ENCODE measurements at regions not wholly inside any gene's neighbourhood (a gene's known extent, or its start where the extent isn't known, plus 50 kb on each side); places are given as distances from the start of the nearest gene placed in this dataset.
"Not testable (repeated sequence)": the region's sequence is repeated elsewhere in the genome, so short reads cannot be mapped to it uniquely, and the experiment has no call there.

GRCh38 chr9:85142968-85143367 is 473.4 kb downstream of the NTRK2 start:
- no peak for DNase-seq

DNA sequence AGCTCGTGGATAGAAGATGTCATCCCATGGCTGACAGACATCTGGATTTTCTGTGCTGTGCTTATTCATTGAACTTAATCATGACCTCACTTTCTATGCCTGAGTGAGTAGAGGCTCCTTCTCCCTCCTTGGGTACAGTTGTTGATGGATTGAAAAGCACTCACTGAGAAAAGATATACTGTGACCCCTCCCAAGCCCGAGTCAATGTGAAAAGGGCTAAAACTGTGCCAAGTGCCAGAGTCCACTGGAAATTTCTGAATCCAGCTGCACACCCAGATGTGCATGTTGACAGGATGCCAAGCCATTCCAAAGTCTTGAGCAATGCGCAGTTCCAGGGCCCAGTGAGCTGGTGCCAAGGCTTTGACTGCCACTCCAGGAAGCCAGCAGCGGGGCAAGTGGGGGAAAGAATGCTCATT is 473.0 kb downstream of the NTRK2 start:
- no peak for DNase-seq

- no peak for DNase-seq
These were observed 468.2 kb downstream of the NTRK2 start for GRCh38 chr9:85137696-85138095.

DNA sequence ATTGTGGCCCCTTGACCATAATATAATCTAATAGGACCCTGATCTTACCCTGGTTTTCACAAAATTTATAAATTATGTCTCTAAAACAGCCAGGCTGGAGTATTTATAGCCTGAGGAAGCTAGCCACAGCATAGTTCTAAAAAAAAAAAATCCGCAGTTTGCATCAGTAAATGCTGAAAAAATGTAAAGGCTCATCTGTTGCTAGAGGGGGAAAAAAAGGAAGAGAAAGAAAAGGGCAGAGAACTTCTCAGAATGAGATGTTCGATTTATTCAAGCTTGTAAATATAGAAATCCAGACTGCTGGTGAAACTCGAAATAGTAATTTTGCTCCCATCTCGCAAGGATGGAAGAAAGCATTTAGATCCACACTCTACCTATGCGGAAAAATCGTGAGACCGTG is 467.5 kb downstream of the NTRK2 start:
- DNase-seq, result no peak

- no peak for DNase-seq
These were observed 467.0 kb downstream of the NTRK2 start for GRCh38 chr9:85136507-85136906.

DNA sequence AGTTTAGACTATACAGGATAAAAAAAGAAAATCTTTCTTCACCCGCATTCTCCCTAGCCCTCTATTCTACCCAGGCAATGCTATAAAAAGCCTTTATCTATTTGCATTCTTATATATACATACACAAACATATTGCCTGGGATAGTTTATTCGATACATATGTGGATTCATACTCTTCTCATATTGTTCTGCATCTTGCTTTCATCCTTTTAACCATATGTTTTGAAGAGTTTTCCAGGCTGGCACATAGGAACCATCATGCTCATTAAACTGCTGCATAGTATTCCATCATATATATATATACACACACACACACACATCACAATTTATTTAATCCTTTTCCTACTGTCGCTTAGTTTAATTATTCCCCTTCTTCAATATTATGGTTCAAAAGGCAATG is 461.2 kb downstream of the NTRK2 start:
- DNase-seq, result no peak

- no peak for DNase-seq
These were observed 460.7 kb downstream of the NTRK2 start for GRCh38 chr9:85130260-85130659.

GRCh38 chr9:85129514-85129913 is 460.0 kb downstream of the NTRK2 start:
- DNase-seq, result no peak

DNA sequence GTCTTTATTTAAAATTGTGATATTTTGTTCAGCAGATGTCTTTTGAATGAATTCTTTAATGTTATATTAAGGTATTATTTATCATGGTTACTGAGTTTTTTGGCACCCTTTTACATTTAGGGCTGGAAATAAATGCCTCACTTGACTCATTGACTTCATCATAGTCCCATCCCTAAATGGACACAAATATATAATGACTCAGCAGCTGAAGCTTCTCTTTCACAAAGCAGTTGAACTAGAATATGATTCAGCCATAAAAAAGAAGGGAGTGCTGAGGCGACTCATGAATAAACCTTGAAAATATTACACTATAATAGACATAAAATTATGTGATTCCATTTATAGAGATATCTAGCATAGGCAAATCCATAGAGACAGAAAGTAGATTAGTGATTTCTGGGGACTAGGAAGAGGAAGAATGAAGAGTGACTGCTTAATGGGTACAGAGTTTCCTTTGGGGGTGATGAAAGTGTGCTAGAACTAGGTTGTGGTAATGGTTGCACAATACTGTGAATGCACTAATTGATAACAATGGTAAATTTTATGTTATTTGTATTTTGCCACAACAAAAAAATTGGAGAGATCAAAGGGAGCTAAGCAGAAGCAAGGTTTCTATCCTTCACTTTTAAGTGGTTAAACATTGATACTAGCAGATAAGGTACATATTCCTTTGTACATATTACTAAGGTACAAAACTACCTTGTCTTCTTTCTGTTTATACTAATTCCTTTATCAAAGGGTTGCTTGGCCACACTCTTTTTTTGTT is 449.6 kb downstream of the NTRK2 start:
- DNase-seq, result no peak

DNA sequence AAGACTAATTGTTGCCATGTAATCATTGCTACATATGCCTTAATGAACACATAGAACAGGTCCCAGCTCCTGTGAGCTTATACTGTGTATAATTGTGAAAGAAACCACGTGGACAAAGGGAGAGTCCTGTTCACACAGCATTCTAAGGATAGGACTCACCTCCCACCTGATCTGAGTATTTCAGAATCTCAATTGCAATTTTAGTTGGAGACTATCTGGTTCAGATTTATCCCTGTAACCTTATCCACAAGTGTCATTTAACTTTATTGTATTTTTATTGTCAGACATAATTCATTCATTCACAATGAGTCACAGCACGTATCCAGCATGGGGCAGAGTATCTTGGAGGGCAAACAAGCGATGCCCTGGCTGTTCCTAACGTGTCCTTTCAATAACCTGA is 448.3 kb downstream of the NTRK2 start:
- DNase-seq, result no peak

DNA sequence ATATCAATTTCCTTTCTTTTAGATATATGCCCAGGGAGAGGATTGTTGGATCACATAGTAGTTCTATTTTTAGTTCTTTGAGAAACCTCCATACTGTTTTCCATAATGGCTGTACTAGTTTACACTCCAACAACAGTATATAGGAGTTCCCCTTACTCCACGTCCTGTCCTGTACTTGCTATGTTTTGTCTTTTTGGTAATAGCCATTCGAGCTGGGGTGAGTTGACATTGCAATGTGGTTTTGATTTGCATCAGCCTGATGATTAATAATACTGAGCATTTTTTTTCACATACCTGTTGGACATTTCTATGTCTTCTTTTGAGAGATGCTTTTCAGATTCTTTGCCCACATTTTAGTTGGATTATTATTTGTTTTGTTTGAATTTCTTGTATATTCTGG is 445.9 kb downstream of the NTRK2 start:
- DNase-seq, result no peak

GRCh38 chr9:85114799-85115198 is 445.3 kb downstream of the NTRK2 start:
- DNase-seq, result no peak

GRCh38 chr9:85112933-85113418 is 443.4 kb downstream of the NTRK2 start:
- no peak for DNase-seq

DNA sequence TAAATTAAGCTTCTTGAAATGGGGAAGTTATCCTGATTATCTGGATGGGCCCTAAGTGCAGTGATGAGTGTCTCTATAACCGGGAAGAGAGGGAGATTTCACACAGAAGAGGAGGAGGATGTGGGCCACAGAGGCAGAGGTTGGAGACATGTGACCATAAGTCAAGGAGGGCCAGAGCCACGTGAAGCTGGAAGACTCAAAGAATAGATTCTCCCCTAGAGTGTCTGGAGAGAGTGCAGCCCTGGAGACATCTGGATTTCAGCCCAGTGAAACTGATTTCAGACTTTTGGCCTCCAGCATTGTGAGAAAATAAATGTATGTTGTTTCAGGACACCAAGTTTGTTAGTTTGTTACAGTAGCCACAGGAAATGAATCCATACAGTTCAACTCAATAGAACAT is 442.9 kb downstream of the NTRK2 start:
- no peak for DNase-seq

- DNase-seq, result no peak
These were observed 439.2 kb downstream of the NTRK2 start for GRCh38 chr9:85108746-85109145.

- DNase-seq, result no peak
These were observed 438.7 kb downstream of the NTRK2 start for GRCh38 chr9:85108229-85108628.

GRCh38 chr9:85089188-85089969 is 419.9 kb downstream of the NTRK2 start:
- DNase-seq, result no peak

GRCh38 chr9:85081963-85082362 is 412.4 kb downstream of the NTRK2 start:
- no peak for DNase-seq

DNA sequence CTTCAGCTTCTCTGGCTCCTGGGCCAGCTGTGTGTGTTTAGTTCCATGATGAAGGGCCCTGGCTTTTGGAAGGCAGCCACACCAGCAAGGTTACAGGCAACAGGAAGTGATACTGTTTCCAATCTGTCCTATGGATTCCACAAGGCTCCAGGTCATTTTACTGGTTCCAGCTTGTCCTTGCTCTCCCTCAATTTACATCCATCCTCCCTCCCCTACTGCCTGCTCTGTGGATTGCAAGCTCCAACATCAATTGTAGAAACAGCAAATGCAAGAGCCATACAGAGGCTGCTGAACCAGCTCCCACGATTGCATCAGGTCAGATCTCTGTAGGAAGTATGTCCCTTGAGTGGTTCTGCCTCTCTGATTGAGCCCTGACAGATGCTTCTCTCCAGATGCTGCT is 409.8 kb downstream of the NTRK2 start:
- no peak for DNase-seq

- DNase-seq, result no peak
These were observed 408.4 kb downstream of the NTRK2 start for GRCh38 chr9:85077944-85078343.

DNA sequence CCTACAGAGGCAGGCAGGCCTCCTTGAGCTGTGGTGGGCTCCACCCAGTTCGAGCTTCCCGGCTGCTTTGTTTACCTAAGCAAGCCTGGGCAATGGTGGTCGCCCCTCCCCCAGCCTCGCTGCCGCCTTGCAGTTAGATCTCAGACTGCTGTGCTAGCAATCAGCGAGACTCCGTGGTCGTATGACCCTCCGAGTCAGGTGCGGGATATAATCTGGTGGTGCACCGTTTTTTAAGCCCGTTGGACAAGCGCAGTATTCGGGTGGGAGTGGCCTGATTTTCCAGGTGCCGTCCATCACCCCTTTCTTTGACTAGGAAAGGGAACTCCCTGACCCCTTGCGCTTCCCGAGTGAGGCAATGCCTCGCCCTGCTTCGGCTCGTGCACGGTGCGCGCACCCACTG is 407.6 kb downstream of the NTRK2 start:
- not testable (repeated sequence) for DNase-seq
